ENCODE measurements at regions not wholly inside any gene's neighbourhood (a gene's known extent, or its start where the extent isn't known, plus 50 kb on each side); places are given as distances from the start of the nearest gene placed in this dataset.

GRCh38 chr3:88618021-88618645, 468.4 kb downstream of the C3orf38 start:
- TF ChIP-seq, protein P1, sequence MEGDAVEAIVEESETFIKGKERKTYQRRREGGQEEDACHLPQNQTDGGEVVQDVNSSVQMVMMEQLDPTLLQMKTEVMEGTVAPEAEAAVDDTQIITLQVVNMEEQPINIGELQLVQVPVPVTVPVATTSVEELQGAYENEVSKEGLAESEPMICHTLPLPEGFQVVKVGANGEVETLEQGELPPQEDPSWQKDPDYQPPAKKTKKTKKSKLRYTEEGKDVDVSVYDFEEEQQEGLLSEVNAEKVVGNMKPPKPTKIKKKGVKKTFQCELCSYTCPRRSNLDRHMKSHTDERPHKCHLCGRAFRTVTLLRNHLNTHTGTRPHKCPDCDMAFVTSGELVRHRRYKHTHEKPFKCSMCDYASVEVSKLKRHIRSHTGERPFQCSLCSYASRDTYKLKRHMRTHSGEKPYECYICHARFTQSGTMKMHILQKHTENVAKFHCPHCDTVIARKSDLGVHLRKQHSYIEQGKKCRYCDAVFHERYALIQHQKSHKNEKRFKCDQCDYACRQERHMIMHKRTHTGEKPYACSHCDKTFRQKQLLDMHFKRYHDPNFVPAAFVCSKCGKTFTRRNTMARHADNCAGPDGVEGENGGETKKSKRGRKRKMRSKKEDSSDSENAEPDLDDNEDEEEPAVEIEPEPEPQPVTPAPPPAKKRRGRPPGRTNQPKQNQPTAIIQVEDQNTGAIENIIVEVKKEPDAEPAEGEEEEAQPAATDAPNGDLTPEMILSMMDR (conservative IDR thresholded peaks at IDR 0.05; ENCODE audit: low read depth, low read length), result no peak
- TF ChIP-seq POLR2A (IDR thresholded peaks at IDR 0.05; ENCODE audit: low read depth, low read length) (no peak), FOS (IDR thresholded peaks at IDR 0.05; ENCODE audit: low read depth, low read length) (no peak), RAD21 (IDR thresholded peaks at IDR 0.05; ENCODE audit: low read length) (no peak), CEBPB (IDR thresholded peaks at IDR 0.05; ENCODE audit: low read depth, low read length) (no peak), MAFK (IDR thresholded peaks at IDR 0.05; ENCODE audit: low read depth, low read length) (no peak), MAZ (IDR thresholded peaks at IDR 0.05; ENCODE audit: borderline replicate concordance, low read depth, low read length) (no peak), SMC3 (IDR thresholded peaks at IDR 0.05; ENCODE audit: low read depth, low read length) (no peak), CHD1 (IDR thresholded peaks at IDR 0.05; ENCODE audit: low read depth, low read length) (no peak)
- TF ChIP-seq, protein P2, sequence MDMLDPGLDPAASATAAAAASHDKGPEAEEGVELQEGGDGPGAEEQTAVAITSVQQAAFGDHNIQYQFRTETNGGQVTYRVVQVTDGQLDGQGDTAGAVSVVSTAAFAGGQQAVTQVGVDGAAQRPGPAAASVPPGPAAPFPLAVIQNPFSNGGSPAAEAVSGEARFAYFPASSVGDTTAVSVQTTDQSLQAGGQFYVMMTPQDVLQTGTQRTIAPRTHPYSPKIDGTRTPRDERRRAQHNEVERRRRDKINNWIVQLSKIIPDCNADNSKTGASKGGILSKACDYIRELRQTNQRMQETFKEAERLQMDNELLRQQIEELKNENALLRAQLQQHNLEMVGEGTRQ (IDR thresholded peaks at IDR 0.05; ENCODE audit: low read depth, low read length), result no peak

All from IMR-90 (cell line).